ENCODE measurements at regions not wholly inside any gene's neighbourhood (a gene's known extent, or its start where the extent isn't known, plus 50 kb on each side); places are given as distances from the start of the nearest gene placed in this dataset.
"Not testable (repeated sequence)": the region's sequence is repeated elsewhere in the genome, so short reads cannot be mapped to it uniquely, and the experiment has no call there.

- no peaks in the 10 kb centered on the region for H3K9me3 Mint-ChIP-seq
- no peaks in the 10 kb centered on the region for H3K36me3 Mint-ChIP-seq (ENCODE audit: low read depth)
- H3K4me3 Mint-ChIP-seq = no peak overlapping the region
- no peaks in the 10 kb centered on the region for H3K4me1 Mint-ChIP-seq
- H3K27me3 Mint-ChIP-seq = peaks cover 5% of the 10 kb centered on the region
- no peak overlapping the region for H3K27ac Mint-ChIP-seq
- ChIA-PET CTCF (no interaction called here), POLR2A (no interaction called here)
- no peak for DNase-seq
Observed at GRCh38 chr12:105477873-105478272, 147.4 kb downstream of the C12orf75 start.

GRCh38 chr12:105478788-105479187 lies 148.3 kb downstream of the C12orf75 start:
- DNase-seq; H3K27ac Mint-ChIP-seq; H3K4me1 Mint-ChIP-seq; H3K9me3 Mint-ChIP-seq; H3K27me3 Mint-ChIP-seq; POLR2A ChIA-PET; H3K4me3 Mint-ChIP-seq; H3K36me3 Mint-ChIP-seq (ENCODE audit: low read depth): not testable (repeated sequence)
- CTCF ChIA-PET = interaction anchor here (1.1 kb wide), 1 partner anchor 12 kb away, joined by 3 read pairs; no protein-coding TSS in a partner anchor

DNA sequence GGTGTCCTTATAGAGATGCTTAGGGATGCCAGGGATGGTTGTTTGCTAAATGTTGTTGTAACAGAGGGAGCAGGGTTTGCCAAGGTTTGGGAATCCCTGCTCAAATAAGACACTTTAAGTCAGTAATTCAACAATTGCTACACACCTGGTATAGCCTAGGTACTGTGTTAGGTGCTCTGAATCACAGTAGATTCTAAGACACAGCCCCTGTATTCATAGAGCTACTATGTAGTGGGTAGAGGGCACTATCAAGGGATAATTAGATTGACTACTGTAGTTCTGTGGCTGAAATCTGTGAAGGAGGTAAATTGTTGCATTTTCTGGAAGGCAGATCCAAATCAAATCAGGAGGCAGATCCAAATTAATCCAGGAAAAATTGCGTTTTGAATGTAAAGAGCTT lies 149.2 kb downstream of the C12orf75 start:
- CTCF ChIA-PET = interaction anchor here (1.1 to 1.2 kb wide), 2 partner anchors 13 to 744 kb away, joined by 3 read pairs; no protein-coding TSS in a partner anchor
- Mint-ChIP-seq H3K27me3 (peaks cover 2% of the 10 kb centered on the region), H3K9me3 (no peaks in the 10 kb centered on the region), H3K36me3 (ENCODE audit: low read depth) (no peaks in the 10 kb centered on the region), H3K4me3 (no peak overlapping the region), H3K4me1 (no peaks in the 10 kb centered on the region), H3K27ac (no peak overlapping the region)
- no peak for DNase-seq
- POLR2A ChIA-PET = no interaction called here

- Mint-ChIP-seq H3K4me1 (no peaks in the 10 kb centered on the region), H3K27me3 (peaks cover 2% of the 10 kb centered on the region), H3K27ac (no peak overlapping the region), H3K9me3 (no peaks in the 10 kb centered on the region), H3K4me3 (no peak overlapping the region), H3K36me3 (ENCODE audit: low read depth) (no peaks in the 10 kb centered on the region)
- CTCF ChIA-PET = interaction anchor here (1.2 kb wide), 1 partner anchor 744 kb away, joined by 3 read pairs; no protein-coding TSS in a partner anchor
- no peak for DNase-seq
- POLR2A ChIA-PET = no interaction called here
Observed at GRCh38 chr12:105480162-105480561, 149.7 kb downstream of the C12orf75 start.

DNA sequence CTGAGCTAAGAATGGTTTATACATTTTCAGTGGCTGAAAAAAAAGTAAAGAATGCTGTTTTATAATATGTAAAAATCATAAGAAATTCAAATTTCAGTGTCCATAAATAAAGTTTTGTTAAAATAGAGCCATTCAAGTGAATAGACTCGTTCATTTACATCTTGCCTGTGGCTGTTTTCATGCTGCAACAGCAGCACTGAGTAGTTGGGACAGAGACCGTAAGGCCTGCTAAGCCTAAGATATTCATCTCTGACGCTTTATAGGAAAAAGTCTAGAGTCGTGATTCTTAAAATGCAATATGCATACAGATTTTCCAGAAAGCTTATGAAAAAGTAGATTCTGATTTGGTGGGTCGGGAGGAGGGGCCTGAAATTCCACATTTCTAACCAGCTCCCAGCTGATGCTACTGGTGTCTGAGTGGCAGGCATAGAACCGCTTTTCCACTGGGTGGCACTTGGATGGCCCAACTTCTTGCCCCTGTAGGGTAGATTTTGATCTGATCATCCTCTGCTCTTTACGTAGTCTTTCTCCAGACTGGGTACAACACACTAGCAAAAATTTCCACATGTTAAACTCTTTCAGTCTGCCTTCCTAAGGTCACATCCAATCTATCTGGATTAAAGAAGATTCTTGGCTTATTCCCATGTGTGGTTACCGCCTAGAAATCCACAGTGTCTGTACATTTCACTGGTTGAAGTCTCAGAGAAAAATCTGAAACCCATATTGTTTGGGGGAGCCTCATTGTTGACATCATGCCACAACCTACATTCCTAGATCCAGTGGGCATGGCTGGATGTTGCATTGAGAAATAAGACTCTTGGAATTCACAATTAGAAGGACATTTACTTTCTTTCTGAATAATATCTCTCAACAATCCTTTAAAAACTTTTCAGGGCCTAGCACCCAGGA lies 151.2 kb downstream of the C12orf75 start:
- H3K4me1 Mint-ChIP-seq = no peaks in the 10 kb centered on the region
- no peak overlapping the region for H3K27ac Mint-ChIP-seq
- no peaks in the 10 kb centered on the region for H3K36me3 Mint-ChIP-seq (ENCODE audit: low read depth)
- H3K9me3 Mint-ChIP-seq = no peaks in the 10 kb centered on the region
- POLR2A ChIA-PET = no interaction called here
- CTCF ChIA-PET = no interaction called here
- no peak overlapping the region for H3K4me3 Mint-ChIP-seq
- peaks cover 2% of the 10 kb centered on the region for H3K27me3 Mint-ChIP-seq
- DNase-seq = no peak

DNA sequence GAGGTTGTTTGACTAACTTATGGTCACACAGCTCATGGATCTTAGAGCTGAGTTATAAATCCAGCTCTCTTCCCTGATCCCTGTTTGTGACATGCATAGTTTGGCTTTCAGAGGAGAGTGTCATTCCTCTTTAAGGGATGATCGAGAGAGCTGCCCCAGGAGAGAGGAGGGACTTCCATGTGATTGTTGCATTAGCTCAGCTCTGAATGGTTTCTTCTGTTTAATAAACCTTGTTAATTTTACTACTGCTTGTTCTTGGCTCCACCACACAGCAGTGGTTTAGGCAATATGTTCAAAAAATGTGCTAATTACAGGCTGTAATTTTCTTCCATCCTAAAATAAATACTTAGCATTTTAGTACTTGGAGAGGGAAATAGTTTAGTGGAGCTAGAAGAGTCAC lies 152.5 kb downstream of the C12orf75 start:
- H3K9me3 Mint-ChIP-seq = no peaks in the 10 kb centered on the region
- no peaks in the 10 kb centered on the region for H3K4me1 Mint-ChIP-seq
- no peak for DNase-seq
- no peaks in the 10 kb centered on the region for H3K36me3 Mint-ChIP-seq (ENCODE audit: low read depth)
- H3K4me3 Mint-ChIP-seq = no peak overlapping the region
- ChIA-PET POLR2A (no interaction called here), CTCF (interaction anchor here (1.3 kb wide), 1 partner anchor 10 kb away, joined by 3 read pairs; no protein-coding TSS in a partner anchor)
- H3K27me3 Mint-ChIP-seq = peaks cover 2% of the 10 kb centered on the region
- H3K27ac Mint-ChIP-seq = no peak overlapping the region

DNA sequence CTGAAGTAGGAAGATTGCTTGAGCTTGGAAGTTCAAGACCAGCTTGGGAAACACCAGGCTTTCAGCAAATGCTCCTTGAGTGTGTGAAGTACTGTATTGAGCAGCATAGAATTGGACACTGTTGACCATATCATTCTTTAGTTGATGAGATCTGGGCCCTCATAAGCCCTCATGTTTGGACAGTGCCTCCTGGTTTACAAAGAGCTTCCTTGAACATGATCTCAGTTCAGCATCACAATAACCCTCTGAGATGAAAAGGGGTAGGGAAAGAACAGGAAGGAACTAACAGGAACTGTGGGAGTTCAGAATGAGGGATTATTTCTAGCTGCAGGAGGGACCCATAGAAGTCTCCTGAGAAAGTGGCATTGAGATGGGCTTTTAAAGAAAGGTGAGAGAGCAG lies 153.2 kb downstream of the C12orf75 start:
- H3K9me3 Mint-ChIP-seq = no peaks in the 10 kb centered on the region
- H3K27ac Mint-ChIP-seq = no peak overlapping the region
- H3K4me1 Mint-ChIP-seq = no peaks in the 10 kb centered on the region
- no peaks in the 10 kb centered on the region for H3K36me3 Mint-ChIP-seq (ENCODE audit: low read depth)
- peaks cover 2% of the 10 kb centered on the region for H3K27me3 Mint-ChIP-seq
- H3K4me3 Mint-ChIP-seq = no peak overlapping the region
- CTCF ChIA-PET = interaction anchor here (1.3 kb wide), 1 partner anchor 11 kb away, joined by 3 read pairs; no protein-coding TSS in a partner anchor
- no peak for DNase-seq
- POLR2A ChIA-PET = no interaction called here

GRCh38 chr12:105485321-105485910 lies 154.9 kb downstream of the C12orf75 start:
- no peak overlapping the region for H3K4me3 Mint-ChIP-seq
- no peaks in the 10 kb centered on the region for H3K36me3 Mint-ChIP-seq (ENCODE audit: low read depth)
- H3K27ac Mint-ChIP-seq = no peak overlapping the region
- no peaks in the 10 kb centered on the region for H3K4me1 Mint-ChIP-seq
- DNase-seq = no peak
- H3K27me3 Mint-ChIP-seq = peaks cover 2% of the 10 kb centered on the region
- H3K9me3 Mint-ChIP-seq = no peaks in the 10 kb centered on the region
- POLR2A ChIA-PET = no interaction called here
- CTCF ChIA-PET = no interaction called here

GRCh38 chr12:105485921-105486320 lies 155.4 kb downstream of the C12orf75 start:
- CTCF ChIA-PET = no interaction called here
- Mint-ChIP-seq H3K36me3 (ENCODE audit: low read depth) (no peaks in the 10 kb centered on the region), H3K27ac (no peak overlapping the region), H3K9me3 (no peaks in the 10 kb centered on the region), H3K4me1 (no peaks in the 10 kb centered on the region), H3K27me3 (peaks cover 2% of the 10 kb centered on the region), H3K4me3 (no peak overlapping the region)
- POLR2A ChIA-PET = no interaction called here
- DNase-seq = no peak

GRCh38 chr12:105487963-105488362 lies 157.5 kb downstream of the C12orf75 start:
- POLR2A ChIA-PET = no interaction called here
- Mint-ChIP-seq H3K27ac (no peak overlapping the region), H3K4me3 (no peak overlapping the region), H3K9me3 (no peaks in the 10 kb centered on the region), H3K4me1 (no peaks in the 10 kb centered on the region), H3K27me3 (peaks cover 2% of the 10 kb centered on the region), H3K36me3 (ENCODE audit: low read depth) (no peaks in the 10 kb centered on the region)
- no peak for DNase-seq
- CTCF ChIA-PET = no interaction called here

DNA sequence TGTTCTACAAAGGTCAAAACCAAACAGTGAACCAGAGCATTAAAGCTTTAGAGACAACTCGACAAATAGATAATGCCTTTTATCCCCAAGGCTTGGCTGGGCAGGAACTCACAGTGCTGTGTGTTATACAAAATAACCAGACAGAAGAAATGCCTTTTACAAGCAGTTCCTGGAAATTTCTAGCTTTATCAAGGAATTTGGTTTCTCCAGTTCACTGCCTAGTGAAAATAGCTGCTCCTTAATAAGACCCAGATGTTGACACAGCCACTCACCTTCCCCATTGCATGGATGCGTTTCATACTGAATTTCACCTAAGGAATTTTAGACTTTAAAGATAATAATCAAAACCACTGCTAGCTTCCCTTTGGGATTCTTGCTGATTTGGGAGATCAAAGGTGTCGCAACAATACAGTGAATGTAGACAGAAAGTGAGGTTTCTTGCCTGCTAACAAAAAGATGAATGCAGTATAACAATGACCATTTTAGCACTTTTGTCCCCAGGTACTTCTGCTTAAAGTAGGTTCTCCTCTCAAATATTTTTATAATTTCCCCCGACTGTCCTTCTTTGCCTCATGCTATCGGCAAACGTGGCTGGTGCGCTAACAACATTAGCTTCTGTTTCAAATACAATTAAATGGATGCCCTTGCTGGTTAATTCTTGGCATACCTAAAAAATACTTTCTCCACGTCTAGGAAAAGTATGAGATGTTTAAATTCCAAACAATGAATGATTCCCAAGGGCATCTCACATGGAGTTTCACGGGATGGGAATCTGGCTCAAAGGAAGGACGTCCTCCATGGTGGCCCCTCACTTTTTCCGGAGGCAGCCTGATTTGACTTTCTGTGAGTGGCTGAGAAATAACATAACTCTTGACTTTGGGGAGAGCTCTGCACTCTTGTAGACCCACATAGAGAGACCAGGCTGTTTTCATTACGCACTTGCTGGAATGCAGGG lies 162.4 kb downstream of the C12orf75 start:
- Mint-ChIP-seq H3K4me3 (no peak overlapping the region), H3K9me3 (no peaks in the 10 kb centered on the region), H3K27me3 (peaks cover 5% of the 10 kb centered on the region), H3K4me1 (no peaks in the 10 kb centered on the region), H3K27ac (no peak overlapping the region), H3K36me3 (ENCODE audit: low read depth) (no peaks in the 10 kb centered on the region)
- CTCF ChIA-PET = no interaction called here
- POLR2A ChIA-PET = no interaction called here
- DNase-seq = no peak

- H3K9me3 Mint-ChIP-seq = no peaks in the 10 kb centered on the region
- H3K27me3 Mint-ChIP-seq = peaks cover 13% of the 10 kb centered on the region
- CTCF ChIA-PET = no interaction called here
- no peak overlapping the region for H3K4me3 Mint-ChIP-seq
- no peaks in the 10 kb centered on the region for H3K4me1 Mint-ChIP-seq
- H3K36me3 Mint-ChIP-seq (ENCODE audit: low read depth) = no peaks in the 10 kb centered on the region
- POLR2A ChIA-PET = no interaction called here
- no peak for DNase-seq
- H3K27ac Mint-ChIP-seq = no peak overlapping the region
Observed at GRCh38 chr12:105499205-105499604, 168.7 kb downstream of the C12orf75 start.

- H3K27ac Mint-ChIP-seq; H3K4me3 Mint-ChIP-seq; H3K4me1 Mint-ChIP-seq; DNase-seq; CTCF ChIA-PET; H3K27me3 Mint-ChIP-seq; H3K36me3 Mint-ChIP-seq (ENCODE audit: low read depth); POLR2A ChIA-PET; H3K9me3 Mint-ChIP-seq: not testable (repeated sequence)
Observed at GRCh38 chr12:105500676-105501075, 170.2 kb downstream of the C12orf75 start.
